Mammary epithelial cell (primary cell): ENCODE measurements at regions not wholly inside any gene's neighbourhood (a gene's known extent, or its start where the extent isn't known, plus 50 kb on each side); places are given as distances from the start of the nearest gene placed in this dataset.

Source experiments
- EZH2 ChIP-seq: IDR thresholded peaks from 2 replicates; pipeline ENCODE4 v1.6.1; 2012; ENCODE audit warnings: low read length, inconsistent platforms, borderline replicate concordance
- TF ChIP-seq, protein P1 (sequence below), 2 donors: IDR thresholded peaks in 1 of 2; conservative IDR thresholded peaks in 1 of 2; 2 replicates each; pipeline ENCODE4 v1.5.1; 2011 to 2012; ENCODE audit warnings: inconsistent platforms in 2 of 2, low read length in 2 of 2, mild to moderate bottlenecking in 2 of 2, control low read depth in 1 of 2, low read depth in 1 of 2; ENCODE audit not compliant: insufficient read depth in 1 of 2; ENCODE audit errors: extremely low read depth in 1 of 2

GRCh38 chr18:78296166-78296565 is 683.5 kb upstream of the SALL3 start:
- TF ChIP-seq, protein P1, sequence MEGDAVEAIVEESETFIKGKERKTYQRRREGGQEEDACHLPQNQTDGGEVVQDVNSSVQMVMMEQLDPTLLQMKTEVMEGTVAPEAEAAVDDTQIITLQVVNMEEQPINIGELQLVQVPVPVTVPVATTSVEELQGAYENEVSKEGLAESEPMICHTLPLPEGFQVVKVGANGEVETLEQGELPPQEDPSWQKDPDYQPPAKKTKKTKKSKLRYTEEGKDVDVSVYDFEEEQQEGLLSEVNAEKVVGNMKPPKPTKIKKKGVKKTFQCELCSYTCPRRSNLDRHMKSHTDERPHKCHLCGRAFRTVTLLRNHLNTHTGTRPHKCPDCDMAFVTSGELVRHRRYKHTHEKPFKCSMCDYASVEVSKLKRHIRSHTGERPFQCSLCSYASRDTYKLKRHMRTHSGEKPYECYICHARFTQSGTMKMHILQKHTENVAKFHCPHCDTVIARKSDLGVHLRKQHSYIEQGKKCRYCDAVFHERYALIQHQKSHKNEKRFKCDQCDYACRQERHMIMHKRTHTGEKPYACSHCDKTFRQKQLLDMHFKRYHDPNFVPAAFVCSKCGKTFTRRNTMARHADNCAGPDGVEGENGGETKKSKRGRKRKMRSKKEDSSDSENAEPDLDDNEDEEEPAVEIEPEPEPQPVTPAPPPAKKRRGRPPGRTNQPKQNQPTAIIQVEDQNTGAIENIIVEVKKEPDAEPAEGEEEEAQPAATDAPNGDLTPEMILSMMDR (conservative IDR thresholded peaks at IDR 0.05 in 1 of 2, IDR thresholded peaks at IDR 0.05 in 1 of 2; ENCODE audit: extremely low read depth in 1 of 2, insufficient read depth in 1 of 2, low read depth in 1 of 2, low read length in 2 of 2) = no peak
- no peak for TF ChIP-seq EZH2
